ENCODE measurements at regions not wholly inside any gene's neighbourhood (a gene's known extent, or its start where the extent isn't known, plus 50 kb on each side); places are given as distances from the start of the nearest gene placed in this dataset.

DNA sequence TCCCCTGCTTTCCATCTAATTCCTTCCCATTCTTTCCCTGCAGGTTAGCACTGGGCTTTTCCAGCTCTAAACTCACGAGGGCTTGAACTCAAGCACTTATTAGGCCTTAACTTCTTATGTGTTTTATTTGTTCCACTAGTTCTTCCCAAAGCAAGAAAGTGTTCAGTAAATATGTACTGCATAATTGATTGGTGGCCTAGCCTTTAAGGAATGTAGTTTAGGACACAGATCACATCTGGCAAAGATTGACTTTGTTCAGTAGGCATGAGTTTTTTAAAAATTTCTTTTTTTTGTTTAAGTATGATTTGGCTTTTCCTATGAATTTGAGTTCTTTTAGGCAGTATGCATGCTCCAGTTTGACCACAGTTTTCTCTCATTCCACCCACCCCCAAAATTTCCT is 285.2 kb downstream of the NPR3 start:
- Histone ChIP-seq H3K79me2 (ENCODE audit: insufficient read depth) (no peaks in the 10 kb centered on the region), H3K4me1 (ENCODE audit: insufficient read depth) (no peaks in the 10 kb centered on the region), H3K4me3 (no peak overlapping the region), H3K4me2 (ENCODE audit: unreplicated experiment) (no peak overlapping the region), H3K9ac (no peak overlapping the region), H4K20me1 (ENCODE audit: insufficient read depth) (no peaks in the 10 kb centered on the region), H3F3A (ENCODE audit: insufficient read depth) (no peaks in the 10 kb centered on the region), H3K36me3 (ENCODE audit: low read depth) (no peaks in the 10 kb centered on the region), H3K9me3 (ENCODE audit: low read depth) (no peaks in the 10 kb centered on the region), H3K9me2 (ENCODE audit: insufficient read depth) (no peaks in the 10 kb centered on the region), H3K27me3 (replicated peaks; ENCODE audit: insufficient read depth) (no peaks in the 10 kb centered on the region), H2AFZ (no peak overlapping the region), H3K27ac (no peak overlapping the region)
- WGBS, 2 experiments (ENCODE audit: low coverage in 1 of 2, low lambda C conversion rate in 2 of 2, missing lambda C conversion rate in 2 of 2), result 72 to 79% methylated on average over 1 of the region's 1 CpG
- no peak for DNase-seq
- in situ Hi-C loops (cut with MboI), result no loop called here
- TF ChIP-seq EZH2phosphoT487 (IDR thresholded peaks at IDR 0.05; ENCODE audit: insufficient read depth, low read depth) (no peak), EZH2 (IDR thresholded peaks at IDR 0.05; ENCODE audit: insufficient read depth, poor library complexity, severe bottlenecking) (no peak)

- peaks cover 4% of the 10 kb centered on the region; the same call in 1 of the 2 replicates for H3F3A ChIP-seq (ENCODE audit: insufficient read depth)
- H3K4me1 ChIP-seq (ENCODE audit: insufficient read depth), result no peaks in the 10 kb centered on the region
- no peak overlapping the region for H3K27ac ChIP-seq
- no peak overlapping the region for H3K4me3 ChIP-seq
- TF ChIP-seq EZH2 (IDR thresholded peaks at IDR 0.05; ENCODE audit: insufficient read depth, poor library complexity, severe bottlenecking) (no peak), EZH2phosphoT487 (IDR thresholded peaks at IDR 0.05; ENCODE audit: insufficient read depth, low read depth) (no peak)
- H2AFZ ChIP-seq, result no peak overlapping the region
- no peak overlapping the region for H3K9ac ChIP-seq
- 82 to 84% methylated on average over 6 of the region's 6 CpGs for WGBS, 2 experiments (ENCODE audit: low coverage in 1 of 2, low lambda C conversion rate in 2 of 2, missing lambda C conversion rate in 2 of 2)
- H3K9me2 ChIP-seq (ENCODE audit: insufficient read depth), result no peaks in the 10 kb centered on the region
- no peaks in the 10 kb centered on the region for H4K20me1 ChIP-seq (ENCODE audit: insufficient read depth)
- H3K9me3 ChIP-seq (ENCODE audit: low read depth), result peaks cover 14% of the 10 kb centered on the region
- in situ Hi-C loops (cut with MboI), result no loop called here
- H3K27me3 ChIP-seq (replicated peaks; ENCODE audit: insufficient read depth), result no peaks in the 10 kb centered on the region
- H3K79me2 ChIP-seq (ENCODE audit: insufficient read depth), result no peaks in the 10 kb centered on the region
- H3K4me2 ChIP-seq (ENCODE audit: unreplicated experiment), result no peak overlapping the region
- DNase-seq, result no peak
- no peaks in the 10 kb centered on the region for H3K36me3 ChIP-seq (ENCODE audit: low read depth)
Measured at GRCh38 chr5:33008751-33009418, 297.8 kb downstream of the NPR3 start.

DNA sequence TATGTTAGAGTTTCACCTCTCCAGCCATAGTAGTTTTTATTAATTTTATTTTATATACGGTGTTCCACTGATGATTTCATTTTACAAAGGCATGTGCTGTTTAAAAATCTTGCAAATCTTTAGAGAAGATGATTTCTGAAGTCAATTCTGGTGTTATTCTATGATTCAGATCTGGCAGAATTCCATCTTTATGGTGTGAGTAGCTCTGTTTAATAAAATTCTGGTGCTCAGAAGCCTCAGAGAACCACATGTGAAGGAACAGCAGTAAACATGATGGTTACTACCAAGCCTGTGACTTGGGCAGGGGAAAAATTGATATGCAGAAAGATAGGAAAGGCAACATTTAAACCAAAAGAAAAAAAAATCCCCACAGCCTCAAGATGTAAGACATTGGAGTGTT is 299.7 kb downstream of the NPR3 start:
- TF ChIP-seq EZH2phosphoT487 (IDR thresholded peaks at IDR 0.05; ENCODE audit: insufficient read depth, low read depth) (no peak), EZH2 (IDR thresholded peaks at IDR 0.05; ENCODE audit: insufficient read depth, poor library complexity, severe bottlenecking) (no peak)
- H3K79me2 ChIP-seq (ENCODE audit: insufficient read depth), result no peaks in the 10 kb centered on the region
- no peaks in the 10 kb centered on the region for H4K20me1 ChIP-seq (ENCODE audit: insufficient read depth)
- no peak overlapping the region for H3K27ac ChIP-seq
- in situ Hi-C loops (cut with MboI), result no loop called here
- peaks cover 14% of the 10 kb centered on the region for H3K9me3 ChIP-seq (ENCODE audit: low read depth)
- DNase-seq, result peak; percentile 59
- no peaks in the 10 kb centered on the region for H3K4me1 ChIP-seq (ENCODE audit: insufficient read depth)
- no peaks in the 10 kb centered on the region for H3K9me2 ChIP-seq (ENCODE audit: insufficient read depth)
- H3F3A ChIP-seq (ENCODE audit: insufficient read depth), result peaks cover 4% of the 10 kb centered on the region; the same call in 1 of the 2 replicates
- no peak overlapping the region for H3K9ac ChIP-seq
- WGBS, 2 experiments (ENCODE audit: low coverage in 1 of 2, low lambda C conversion rate in 2 of 2, missing lambda C conversion rate in 2 of 2), result 25 to 33% methylated on average over 1 of the region's 1 CpG
- no peaks in the 10 kb centered on the region for H3K27me3 ChIP-seq (replicated peaks; ENCODE audit: insufficient read depth)
- peak overlapping the region; percentile 29; the same call in 1 of the 2 replicates for H2AFZ ChIP-seq
- H3K4me2 ChIP-seq (ENCODE audit: unreplicated experiment), result no peak overlapping the region
- H3K4me3 ChIP-seq, result no peak overlapping the region
- H3K36me3 ChIP-seq (ENCODE audit: low read depth), result no peaks in the 10 kb centered on the region

GRCh38 chr5:33011801-33012200 is 300.7 kb downstream of the NPR3 start:
- peaks cover 14% of the 10 kb centered on the region for H3K9me3 ChIP-seq (ENCODE audit: low read depth)
- no peak overlapping the region for H3K27ac ChIP-seq
- H4K20me1 ChIP-seq (ENCODE audit: insufficient read depth), result no peaks in the 10 kb centered on the region
- no peak overlapping the region for H3K4me3 ChIP-seq
- H3K27me3 ChIP-seq (replicated peaks; ENCODE audit: insufficient read depth), result no peaks in the 10 kb centered on the region
- DNase-seq, result no peak
- H3K79me2 ChIP-seq (ENCODE audit: insufficient read depth), result no peaks in the 10 kb centered on the region
- TF ChIP-seq EZH2phosphoT487 (IDR thresholded peaks at IDR 0.05; ENCODE audit: insufficient read depth, low read depth), result no peak
- no peak for TF ChIP-seq EZH2 (IDR thresholded peaks at IDR 0.05; ENCODE audit: insufficient read depth, poor library complexity, severe bottlenecking)
- no peak overlapping the region for H2AFZ ChIP-seq
- no peak overlapping the region for H3K4me2 ChIP-seq (ENCODE audit: unreplicated experiment)
- H3K9me2 ChIP-seq (ENCODE audit: insufficient read depth), result no peaks in the 10 kb centered on the region
- in situ Hi-C loops (cut with MboI), result no loop called here
- H3K4me1 ChIP-seq (ENCODE audit: insufficient read depth), result no peaks in the 10 kb centered on the region
- no peak overlapping the region for H3K9ac ChIP-seq
- H3K36me3 ChIP-seq (ENCODE audit: low read depth), result no peaks in the 10 kb centered on the region
- peaks cover 4% of the 10 kb centered on the region; the same call in 1 of the 2 replicates for H3F3A ChIP-seq (ENCODE audit: insufficient read depth)

DNA sequence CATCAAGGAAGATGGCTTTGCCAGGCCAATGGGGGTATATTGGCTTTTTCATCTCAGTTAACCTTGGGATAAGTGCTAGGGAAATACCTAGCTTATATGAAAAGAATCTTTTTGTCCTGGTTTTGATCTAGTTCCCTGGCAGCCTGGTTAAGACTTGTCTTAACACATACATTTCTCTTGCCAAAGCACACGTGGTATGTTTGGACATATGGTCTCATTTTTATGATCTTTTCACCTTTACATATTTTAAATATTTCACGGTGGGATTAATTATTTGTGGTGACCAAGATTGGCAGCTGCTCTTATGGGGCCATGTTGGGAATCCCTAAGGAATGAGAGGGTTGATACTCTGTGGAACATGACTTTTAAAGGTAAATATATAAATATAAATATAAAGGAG is 312.5 kb downstream of the NPR3 start:
- in situ Hi-C loops (cut with MboI), result no loop called here
- Histone ChIP-seq H3K4me1 (ENCODE audit: insufficient read depth) (no peaks in the 10 kb centered on the region), H3K9me2 (ENCODE audit: insufficient read depth) (no peaks in the 10 kb centered on the region), H2AFZ (no peak overlapping the region), H3K4me2 (ENCODE audit: unreplicated experiment) (no peak overlapping the region), H3K9ac (no peak overlapping the region), H3K36me3 (ENCODE audit: low read depth) (no peaks in the 10 kb centered on the region), H3F3A (ENCODE audit: insufficient read depth) (no peaks in the 10 kb centered on the region), H3K9me3 (ENCODE audit: low read depth) (no peaks in the 10 kb centered on the region), H3K27me3 (replicated peaks; ENCODE audit: insufficient read depth) (no peaks in the 10 kb centered on the region), H4K20me1 (ENCODE audit: insufficient read depth) (no peaks in the 10 kb centered on the region), H3K79me2 (ENCODE audit: insufficient read depth) (no peaks in the 10 kb centered on the region), H3K4me3 (no peak overlapping the region), H3K27ac (no peak overlapping the region)
- DNase-seq, result no peak
- TF ChIP-seq EZH2 (IDR thresholded peaks at IDR 0.05; ENCODE audit: insufficient read depth, poor library complexity, severe bottlenecking) (no peak), EZH2phosphoT487 (IDR thresholded peaks at IDR 0.05; ENCODE audit: insufficient read depth, low read depth) (no peak)
- WGBS, 2 experiments (ENCODE audit: low coverage in 1 of 2, low lambda C conversion rate in 2 of 2, missing lambda C conversion rate in 2 of 2), result 10 to 15% methylated on average over 2 of the region's 2 CpGs
